HG03439 (cell line): ENCODE measurements at regions not wholly inside any gene's neighbourhood (a gene's known extent, or its start where the extent isn't known, plus 50 kb on each side); places are given as distances from the start of the nearest gene placed in this dataset.

Experiments used
- ATAC-seq: cut with Tn5 transposase; IDR thresholded peaks from one replicate; pipeline ENCODE4 v1.9.1; 2021; ENCODE audit warnings: mild to moderate bottlenecking, moderate library complexity; ENCODE audit not compliant: unreplicated experiment

DNA sequence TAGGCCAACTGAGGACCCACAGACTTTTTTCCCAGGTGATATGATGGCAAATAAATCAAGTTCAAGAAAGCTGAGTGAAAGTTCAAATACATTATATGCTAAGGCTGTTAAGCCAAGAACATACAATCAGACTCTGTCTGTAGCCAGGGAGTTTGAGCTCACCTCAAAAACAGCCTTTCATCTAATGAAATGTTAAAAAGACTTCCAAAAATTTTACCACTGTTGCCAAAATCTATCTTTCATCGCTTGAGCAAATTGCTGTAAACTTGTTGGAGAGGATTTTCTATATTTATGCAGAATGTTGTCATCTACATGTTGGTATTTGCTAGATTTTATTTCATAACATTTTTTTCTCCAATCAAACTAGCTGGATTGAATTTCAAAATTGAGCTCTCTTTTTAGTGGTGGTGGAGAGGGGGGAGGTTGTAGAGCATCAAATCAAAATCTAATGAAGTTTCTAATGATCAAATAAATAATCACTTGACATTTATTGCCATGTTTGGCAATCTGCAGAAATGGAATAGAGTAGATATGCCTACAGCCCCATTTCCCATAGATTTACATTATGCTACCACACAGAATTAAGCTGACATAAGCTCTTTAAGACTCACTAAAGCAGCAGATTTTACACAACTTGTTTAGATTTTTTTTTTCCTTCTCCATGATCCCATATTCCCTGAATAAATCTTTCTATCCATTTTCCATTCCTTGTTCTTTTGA is 828.9 kb upstream of the ZNF608 start:
- ATAC-seq, result no peak

DNA sequence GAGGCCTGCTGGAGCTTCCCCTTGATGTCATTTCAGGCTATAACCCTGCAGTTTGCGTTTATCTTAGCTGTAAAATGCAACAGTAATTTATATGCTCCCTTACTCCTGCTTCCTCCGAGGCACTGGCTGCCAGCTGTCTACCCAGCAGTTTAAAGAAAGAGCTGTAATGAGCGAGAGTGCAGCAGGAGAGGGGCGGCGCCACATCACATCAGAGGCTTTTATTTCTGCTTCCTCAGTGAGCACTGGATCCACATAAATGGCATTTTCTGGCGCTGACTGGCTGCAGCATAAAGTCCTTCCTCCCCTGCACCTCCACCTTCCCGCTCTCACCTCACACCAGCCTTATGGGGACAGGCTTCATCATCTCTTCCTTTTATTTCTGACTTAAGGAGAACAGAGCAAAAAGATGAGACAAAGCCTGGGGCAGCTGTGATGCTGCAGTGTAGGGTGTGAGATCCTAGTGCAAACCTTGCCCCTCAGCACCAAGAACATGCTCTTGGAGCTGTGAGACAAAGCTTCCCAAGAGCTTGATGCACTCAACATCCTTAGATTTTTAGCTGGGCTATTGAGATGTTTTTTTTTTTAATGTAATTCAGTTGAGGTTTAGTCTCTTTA is 829.6 kb upstream of the ZNF608 start:
- ATAC-seq, result no peak

- no peak for ATAC-seq
Measured at GRCh38 chr5:125576822-125577221, 830.4 kb upstream of the ZNF608 start.

- no peak for ATAC-seq
Measured at GRCh38 chr5:125578551-125578950, 832.1 kb upstream of the ZNF608 start.

- ATAC-seq, result no peak
Measured at GRCh38 chr5:125579182-125579581, 832.7 kb upstream of the ZNF608 start.

- no peak for ATAC-seq
Measured at GRCh38 chr5:125581311-125581710, 834.9 kb upstream of the ZNF608 start.

DNA sequence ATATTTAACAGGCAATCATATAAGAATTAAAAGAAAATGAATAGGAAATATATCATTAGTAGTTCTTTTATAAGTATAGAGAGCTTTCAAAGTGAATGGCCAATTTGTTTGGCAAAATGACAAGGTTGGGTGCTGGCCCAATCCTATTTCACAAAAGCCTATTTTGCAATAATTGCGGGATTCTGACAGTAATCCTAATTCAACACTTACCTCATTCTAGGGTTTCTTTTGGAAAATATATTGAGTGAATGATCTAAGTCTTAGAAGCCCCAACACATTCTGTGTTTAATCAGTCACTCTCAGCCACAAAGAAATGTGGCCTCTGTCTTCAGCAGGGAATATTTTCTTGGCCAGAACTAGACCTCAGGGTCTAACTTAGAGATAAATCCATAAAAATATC is 835.9 kb upstream of the ZNF608 start:
- ATAC-seq, result no peak

- ATAC-seq, result no peak
Measured at GRCh38 chr5:125583321-125584139, 837.1 kb upstream of the ZNF608 start.

GRCh38 chr5:125584140-125584520 is 837.7 kb upstream of the ZNF608 start:
- no peak for ATAC-seq

DNA sequence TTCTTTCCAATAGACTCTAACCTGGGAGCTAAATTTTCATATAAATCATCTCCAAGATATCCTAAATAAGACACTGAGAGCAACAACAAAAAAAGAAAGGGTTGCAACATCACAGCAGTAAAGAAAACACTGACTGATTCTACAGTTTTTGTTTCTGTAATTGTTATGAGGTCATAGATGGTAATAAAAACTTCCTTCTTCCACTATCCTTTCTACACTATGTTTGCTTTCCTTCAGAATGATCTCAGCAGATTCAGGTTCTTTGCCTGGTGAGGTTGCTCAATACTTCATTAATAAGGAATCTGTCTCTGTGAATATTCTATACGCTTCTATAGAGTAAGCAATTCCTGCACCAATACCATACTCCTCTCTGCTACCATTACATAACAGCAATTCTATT is 835.6 kb upstream of the GRAMD2B start:
- ATAC-seq, result no peak

- no peak for ATAC-seq
Measured at GRCh38 chr5:125592856-125593255, 830.4 kb upstream of the GRAMD2B start.

DNA sequence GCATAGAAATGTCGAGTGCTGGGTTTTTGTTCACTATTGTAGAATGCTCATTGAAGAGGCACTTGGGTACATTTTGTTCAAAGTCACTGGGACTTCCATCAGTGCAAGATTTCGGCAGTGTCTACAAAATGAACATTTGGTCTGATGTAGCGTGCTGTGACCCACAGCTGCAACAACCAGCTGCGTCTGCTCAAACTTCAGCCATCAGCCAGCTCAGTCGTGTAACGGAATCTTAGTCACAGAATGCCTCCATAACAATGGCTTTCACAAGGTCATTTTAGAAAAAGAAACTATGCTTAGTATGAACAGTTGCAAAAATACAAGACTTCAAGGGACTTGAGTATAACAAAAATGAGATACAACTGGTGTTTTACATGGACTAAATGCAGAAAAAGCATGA is 828.1 kb upstream of the GRAMD2B start:
- ATAC-seq, result no peak

GRCh38 chr5:125595845-125596244 is 827.4 kb upstream of the GRAMD2B start:
- no peak for ATAC-seq

DNA sequence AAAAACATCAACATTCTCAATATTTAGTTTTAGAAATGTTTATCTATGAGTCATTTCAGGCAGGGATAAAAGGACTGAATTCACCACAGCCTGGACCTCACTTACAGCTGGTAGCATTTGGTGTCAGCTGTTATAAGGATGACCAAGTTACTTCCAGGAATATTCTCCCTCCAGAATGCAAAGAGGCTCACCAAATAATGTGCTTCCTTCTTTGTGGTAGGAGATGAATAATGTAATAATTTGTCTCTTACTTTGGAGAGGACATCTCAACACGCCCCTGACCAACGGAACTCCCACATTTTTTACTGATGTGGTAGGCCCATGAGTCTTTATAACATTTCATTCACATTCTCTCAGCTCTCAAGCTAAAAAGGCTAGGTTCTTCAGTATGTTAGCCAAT is 825.9 kb upstream of the GRAMD2B start:
- ATAC-seq, result no peak

DNA sequence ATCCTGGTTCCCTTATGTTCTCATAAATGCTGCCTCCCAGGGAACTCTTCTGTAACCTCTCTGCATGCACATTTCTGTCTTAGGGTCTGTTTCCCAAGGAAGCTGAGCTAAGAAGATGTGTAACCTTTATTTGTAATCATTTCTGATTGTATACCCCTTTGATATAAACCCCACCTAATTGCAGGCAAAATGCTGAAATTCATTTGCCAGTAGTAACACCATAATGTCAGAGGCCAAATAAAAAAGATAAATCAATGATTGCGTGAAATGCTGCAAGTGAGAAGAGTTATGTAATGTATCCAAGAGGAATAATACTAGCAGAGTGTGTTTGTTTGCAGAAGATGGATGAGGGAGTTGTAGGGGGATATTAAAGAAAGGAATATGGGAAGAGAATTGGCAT is 822.6 kb upstream of the GRAMD2B start:
- ATAC-seq, result no peak

DNA sequence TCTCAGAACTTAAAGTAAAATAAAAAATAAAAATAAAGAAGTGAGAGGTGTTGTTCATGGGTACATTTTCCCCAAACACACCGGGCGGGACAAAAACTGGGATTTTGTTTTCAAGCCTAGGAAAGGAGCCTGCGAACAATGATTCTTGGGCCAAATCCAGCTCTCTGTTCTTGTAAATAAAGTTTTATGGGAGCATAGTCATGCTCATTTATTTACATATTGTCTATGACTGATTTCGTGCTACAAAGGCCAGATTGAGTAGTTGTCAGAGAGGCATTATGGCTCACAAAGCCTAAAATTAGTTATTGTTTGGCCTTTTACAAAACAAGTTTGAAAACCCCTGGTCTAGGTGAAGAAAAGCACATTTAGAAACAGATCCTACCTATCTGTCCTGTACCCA is 821.0 kb upstream of the GRAMD2B start:
- no peak for ATAC-seq

DNA sequence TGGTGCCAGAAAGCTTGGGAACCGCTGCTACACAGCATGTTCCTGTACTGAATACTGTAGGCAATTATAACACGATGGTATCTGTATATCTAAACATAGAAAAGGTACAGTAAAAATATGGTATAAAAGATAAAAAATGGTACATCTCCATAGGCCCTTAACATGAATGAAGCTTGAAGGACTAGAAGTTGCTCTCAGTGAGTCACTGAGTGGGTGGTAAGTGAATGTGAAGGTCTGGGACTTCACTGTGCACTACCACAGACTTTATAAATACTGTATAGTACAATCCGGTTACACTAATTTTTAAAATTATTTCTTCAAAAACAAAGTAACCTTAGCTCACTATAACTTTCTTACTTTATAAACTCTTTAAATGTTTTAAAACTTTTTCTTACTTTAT is 819.9 kb upstream of the GRAMD2B start:
- no peak for ATAC-seq

GRCh38 chr5:125604104-125604503 is 819.1 kb upstream of the GRAMD2B start:
- no peak for ATAC-seq

- no peak for ATAC-seq
Measured at GRCh38 chr5:125607018-125607417, 816.2 kb upstream of the GRAMD2B start.

GRCh38 chr5:125609011-125609410 is 814.2 kb upstream of the GRAMD2B start:
- no peak for ATAC-seq

DNA sequence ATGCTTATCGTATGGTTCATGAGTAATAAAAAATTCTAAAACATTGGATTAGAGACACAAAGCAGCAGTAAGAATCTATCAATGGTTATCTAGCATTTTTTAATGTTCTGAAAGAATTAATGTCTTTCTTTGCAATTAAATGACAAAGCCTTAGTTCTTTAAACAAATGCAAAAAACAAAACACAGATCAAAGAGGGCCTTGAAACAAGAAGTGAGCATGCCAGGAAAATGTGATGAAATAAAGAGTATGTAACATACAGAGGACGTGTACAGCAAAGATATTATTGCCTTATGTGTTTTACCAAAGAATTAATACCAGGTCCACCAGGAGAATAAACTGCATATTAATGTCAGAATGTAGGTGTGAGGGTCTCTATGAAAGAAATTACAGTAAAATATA is 812.3 kb upstream of the GRAMD2B start:
- no peak for ATAC-seq

- ATAC-seq, result no peak
Measured at GRCh38 chr5:125611541-125611940, 811.7 kb upstream of the GRAMD2B start.
